ENCODE measurements at regions not wholly inside any gene's neighbourhood (a gene's known extent, or its start where the extent isn't known, plus 50 kb on each side); places are given as distances from the start of the nearest gene placed in this dataset.

DNA sequence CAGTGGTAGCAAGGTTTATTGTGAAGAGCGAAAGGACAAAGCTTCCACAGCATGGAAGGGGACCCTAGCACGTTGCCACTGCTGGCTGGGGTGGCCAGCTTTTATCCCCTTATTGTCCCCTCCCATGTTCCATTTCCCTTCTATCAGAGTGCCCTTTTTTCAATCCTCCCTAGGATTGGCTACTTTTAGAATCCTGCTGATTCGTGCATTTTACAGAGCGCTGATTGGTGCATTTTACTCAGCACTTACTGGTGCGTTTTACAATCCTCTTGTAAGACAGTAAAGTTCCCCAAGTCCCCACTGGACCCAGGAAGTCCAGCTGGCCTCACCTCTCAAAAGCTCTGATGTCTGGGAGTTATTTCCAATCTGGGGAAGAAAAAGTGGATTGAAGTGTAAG, 90.1 kb downstream of the CD8B2 start (continued):
- TF ChIP-seq EZH2phosphoT487 (IDR thresholded peaks at IDR 0.05; ENCODE audit: borderline replicate concordance) = no peak
- TF ChIP-seq EGR1 (IDR thresholded peaks at IDR 0.05; ENCODE audit: low read depth) = no peak
- TF ChIP-seq SP1 (IDR thresholded peaks at IDR 0.05; ENCODE audit: low read depth) = no peak

DNA sequence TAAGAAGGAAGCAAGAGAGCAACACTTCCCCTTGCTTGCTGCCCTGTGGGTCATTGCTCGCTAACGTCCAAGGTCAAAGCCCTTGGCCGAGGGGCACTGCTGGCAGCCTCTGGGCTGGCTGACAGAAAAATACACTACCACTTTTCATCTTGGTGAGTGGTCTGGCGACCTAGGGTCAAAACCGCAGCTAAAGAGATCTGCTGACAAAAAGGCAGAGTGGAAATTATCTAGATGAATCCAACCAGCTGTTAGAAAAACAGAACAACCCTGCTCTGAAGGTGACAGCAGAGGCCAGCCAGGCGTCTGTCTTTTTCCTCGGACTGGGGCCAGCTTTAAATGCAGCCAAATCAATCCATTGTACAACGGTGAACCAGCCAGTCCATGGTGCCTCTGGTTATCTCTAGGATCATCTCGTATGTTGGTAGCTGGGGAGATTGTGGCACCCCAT, 92.6 kb downstream of the CD8B2 start:
- BruUV-seq (replicated peaks) = no TSS peak
- CTCF ChIA-PET = interaction anchor here (1.4 kb wide), 1 partner anchor 17 kb away, joined by 5 read pairs; no protein-coding TSS in a partner anchor
- POLR2A ChIA-PET = no interaction called here
- Histone ChIP-seq H2AFZ (ENCODE audit: low read depth, low read length, poor library complexity, severe bottlenecking) (no peak overlapping the region), H3K9me2 (ENCODE audit: insufficient read depth) (no peaks in the 10 kb centered on the region), H3K4me3 (replicated peaks in 1 of 2; ENCODE audit: low read depth in 1 of 2, low read length in 2 of 2) (no peak overlapping the region), H3K4me1 (ENCODE audit: control insufficient read depth in 1 of 2, insufficient read depth in 2 of 2, low read length in 2 of 2) (peaks cover 11 to 17% of the 10 kb centered on the region in 2 experiments; a peak in 3 of 4 replicates), H3K9me3 (ENCODE audit: control insufficient read depth in 1 of 2, insufficient read depth in 1 of 2, low read depth in 1 of 2, low read length in 2 of 2) (no peaks in the 10 kb centered on the region), H3K4me2 (ENCODE audit: low read length) (no peak overlapping the region), H3K9ac (ENCODE audit: low read length) (no peak overlapping the region), H3K27me3 (ENCODE audit: insufficient read depth, low read length) (0 out of 2 replicates have a peak, but pooled peaks cover 5% of the 10 kb centered on the region), H3K27ac (ENCODE audit: low read depth, low read length) (no peak overlapping the region), H3K36me3 (ENCODE audit: control insufficient read depth in 1 of 2, insufficient read depth in 2 of 2, low read length in 2 of 2) (no peaks in the 10 kb centered on the region), H4K20me1 (ENCODE audit: insufficient read depth) (no peaks in the 10 kb centered on the region), H3K79me2 (ENCODE audit: insufficient read depth, low read length) (no peaks in the 10 kb centered on the region)
- ATAC-seq (no peak), DNase-seq (ENCODE audit: low read depth, low spot score) (no peak)
- intact Hi-C loops (cut with micrococcal nuclease) = loop anchor here (5.0 to 10.0 kb wide), 5 partner anchors 315 to 1292 kb away; no protein-coding TSS in a partner anchor
- RAD21 ChIA-PET (ENCODE audit: low non-redundant PET in 1 of 2, low total read pairs in 2 of 2, uncharacterized antibody in 2 of 2, unreplicated experiment in 2 of 2) = no interaction called here
- TF ChIP-seq RAD21 (IDR thresholded peaks at IDR 0.05; ENCODE audit: low read depth) (no peak), EZH2phosphoT487 (IDR thresholded peaks at IDR 0.05; ENCODE audit: borderline replicate concordance) (no peak), ZFX (IDR thresholded peaks at IDR 0.05) (no peak), YY1 (IDR thresholded peaks at IDR 0.05; ENCODE audit: extremely low read depth, insufficient replicate concordance, low read depth, low read length) (no peak), JUND (IDR thresholded peaks at IDR 0.05) (no peak), CEBPB (IDR thresholded peaks at IDR 0.05; ENCODE audit: low read depth) (no peak), EGR1 (IDR thresholded peaks at IDR 0.05; ENCODE audit: low read depth) (no peak), SIN3A (IDR thresholded peaks at IDR 0.05; ENCODE audit: low read depth) (no peak), POLR2A (IDR thresholded peaks at IDR 0.05; ENCODE audit: borderline replicate concordance, extremely low read depth, insufficient read depth, insufficient read length) (no peak), TCF7L2 (IDR thresholded peaks at IDR 0.05; ENCODE audit: borderline replicate concordance, extremely low read depth, insufficient read depth, insufficient read length) (no peak), POLR2AphosphoS5 (IDR thresholded peaks at IDR 0.05; ENCODE audit: low read depth, low read length) (no peak), ELF1 (IDR thresholded peaks at IDR 0.05; ENCODE audit: borderline replicate concordance, low read depth) (no peak), SP1 (IDR thresholded peaks at IDR 0.05; ENCODE audit: low read depth) (no peak)
- TF ChIP-seq, protein P1, sequence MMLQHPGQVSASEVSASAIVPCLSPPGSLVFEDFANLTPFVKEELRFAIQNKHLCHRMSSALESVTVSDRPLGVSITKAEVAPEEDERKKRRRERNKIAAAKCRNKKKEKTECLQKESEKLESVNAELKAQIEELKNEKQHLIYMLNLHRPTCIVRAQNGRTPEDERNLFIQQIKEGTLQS (IDR thresholded peaks at IDR 0.05) = no peak
- TF ChIP-seq, protein P2, sequence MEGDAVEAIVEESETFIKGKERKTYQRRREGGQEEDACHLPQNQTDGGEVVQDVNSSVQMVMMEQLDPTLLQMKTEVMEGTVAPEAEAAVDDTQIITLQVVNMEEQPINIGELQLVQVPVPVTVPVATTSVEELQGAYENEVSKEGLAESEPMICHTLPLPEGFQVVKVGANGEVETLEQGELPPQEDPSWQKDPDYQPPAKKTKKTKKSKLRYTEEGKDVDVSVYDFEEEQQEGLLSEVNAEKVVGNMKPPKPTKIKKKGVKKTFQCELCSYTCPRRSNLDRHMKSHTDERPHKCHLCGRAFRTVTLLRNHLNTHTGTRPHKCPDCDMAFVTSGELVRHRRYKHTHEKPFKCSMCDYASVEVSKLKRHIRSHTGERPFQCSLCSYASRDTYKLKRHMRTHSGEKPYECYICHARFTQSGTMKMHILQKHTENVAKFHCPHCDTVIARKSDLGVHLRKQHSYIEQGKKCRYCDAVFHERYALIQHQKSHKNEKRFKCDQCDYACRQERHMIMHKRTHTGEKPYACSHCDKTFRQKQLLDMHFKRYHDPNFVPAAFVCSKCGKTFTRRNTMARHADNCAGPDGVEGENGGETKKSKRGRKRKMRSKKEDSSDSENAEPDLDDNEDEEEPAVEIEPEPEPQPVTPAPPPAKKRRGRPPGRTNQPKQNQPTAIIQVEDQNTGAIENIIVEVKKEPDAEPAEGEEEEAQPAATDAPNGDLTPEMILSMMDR (IDR thresholded peaks at IDR 0.05 in 2 of 3, conservative IDR thresholded peaks at IDR 0.05 in 1 of 3; ENCODE audit: borderline replicate concordance in 1 of 3, insufficient read depth in 1 of 3, low read depth in 2 of 3, low read length in 2 of 3) = no peak
- TF ChIP-seq, protein P3, sequence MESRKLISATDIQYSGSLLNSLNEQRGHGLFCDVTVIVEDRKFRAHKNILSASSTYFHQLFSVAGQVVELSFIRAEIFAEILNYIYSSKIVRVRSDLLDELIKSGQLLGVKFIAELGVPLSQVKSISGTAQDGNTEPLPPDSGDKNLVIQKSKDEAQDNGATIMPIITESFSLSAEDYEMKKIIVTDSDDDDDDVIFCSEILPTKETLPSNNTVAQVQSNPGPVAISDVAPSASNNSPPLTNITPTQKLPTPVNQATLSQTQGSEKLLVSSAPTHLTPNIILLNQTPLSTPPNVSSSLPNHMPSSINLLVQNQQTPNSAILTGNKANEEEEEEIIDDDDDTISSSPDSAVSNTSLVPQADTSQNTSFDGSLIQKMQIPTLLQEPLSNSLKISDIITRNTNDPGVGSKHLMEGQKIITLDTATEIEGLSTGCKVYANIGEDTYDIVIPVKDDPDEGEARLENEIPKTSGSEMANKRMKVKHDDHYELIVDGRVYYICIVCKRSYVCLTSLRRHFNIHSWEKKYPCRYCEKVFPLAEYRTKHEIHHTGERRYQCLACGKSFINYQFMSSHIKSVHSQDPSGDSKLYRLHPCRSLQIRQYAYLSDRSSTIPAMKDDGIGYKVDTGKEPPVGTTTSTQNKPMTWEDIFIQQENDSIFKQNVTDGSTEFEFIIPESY (IDR thresholded peaks at IDR 0.05; ENCODE audit: extremely low read depth, insufficient replicate concordance, low read length) = no peak
- TF ChIP-seq, protein P4, sequence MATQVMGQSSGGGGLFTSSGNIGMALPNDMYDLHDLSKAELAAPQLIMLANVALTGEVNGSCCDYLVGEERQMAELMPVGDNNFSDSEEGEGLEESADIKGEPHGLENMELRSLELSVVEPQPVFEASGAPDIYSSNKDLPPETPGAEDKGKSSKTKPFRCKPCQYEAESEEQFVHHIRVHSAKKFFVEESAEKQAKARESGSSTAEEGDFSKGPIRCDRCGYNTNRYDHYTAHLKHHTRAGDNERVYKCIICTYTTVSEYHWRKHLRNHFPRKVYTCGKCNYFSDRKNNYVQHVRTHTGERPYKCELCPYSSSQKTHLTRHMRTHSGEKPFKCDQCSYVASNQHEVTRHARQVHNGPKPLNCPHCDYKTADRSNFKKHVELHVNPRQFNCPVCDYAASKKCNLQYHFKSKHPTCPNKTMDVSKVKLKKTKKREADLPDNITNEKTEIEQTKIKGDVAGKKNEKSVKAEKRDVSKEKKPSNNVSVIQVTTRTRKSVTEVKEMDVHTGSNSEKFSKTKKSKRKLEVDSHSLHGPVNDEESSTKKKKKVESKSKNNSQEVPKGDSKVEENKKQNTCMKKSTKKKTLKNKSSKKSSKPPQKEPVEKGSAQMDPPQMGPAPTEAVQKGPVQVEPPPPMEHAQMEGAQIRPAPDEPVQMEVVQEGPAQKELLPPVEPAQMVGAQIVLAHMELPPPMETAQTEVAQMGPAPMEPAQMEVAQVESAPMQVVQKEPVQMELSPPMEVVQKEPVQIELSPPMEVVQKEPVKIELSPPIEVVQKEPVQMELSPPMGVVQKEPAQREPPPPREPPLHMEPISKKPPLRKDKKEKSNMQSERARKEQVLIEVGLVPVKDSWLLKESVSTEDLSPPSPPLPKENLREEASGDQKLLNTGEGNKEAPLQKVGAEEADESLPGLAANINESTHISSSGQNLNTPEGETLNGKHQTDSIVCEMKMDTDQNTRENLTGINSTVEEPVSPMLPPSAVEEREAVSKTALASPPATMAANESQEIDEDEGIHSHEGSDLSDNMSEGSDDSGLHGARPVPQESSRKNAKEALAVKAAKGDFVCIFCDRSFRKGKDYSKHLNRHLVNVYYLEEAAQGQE (IDR thresholded peaks at IDR 0.05; ENCODE audit: low read depth) = no peak
- TF ChIP-seq, protein P5, sequence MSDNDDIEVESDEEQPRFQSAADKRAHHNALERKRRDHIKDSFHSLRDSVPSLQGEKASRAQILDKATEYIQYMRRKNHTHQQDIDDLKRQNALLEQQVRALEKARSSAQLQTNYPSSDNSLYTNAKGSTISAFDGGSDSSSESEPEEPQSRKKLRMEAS (IDR thresholded peaks at IDR 0.05) = no peak

Measured in HCT116 (cell line).